ENCODE measurements at regions not wholly inside any gene's neighbourhood (a gene's known extent, or its start where the extent isn't known, plus 50 kb on each side); places are given as distances from the start of the nearest gene placed in this dataset.

DNA sequence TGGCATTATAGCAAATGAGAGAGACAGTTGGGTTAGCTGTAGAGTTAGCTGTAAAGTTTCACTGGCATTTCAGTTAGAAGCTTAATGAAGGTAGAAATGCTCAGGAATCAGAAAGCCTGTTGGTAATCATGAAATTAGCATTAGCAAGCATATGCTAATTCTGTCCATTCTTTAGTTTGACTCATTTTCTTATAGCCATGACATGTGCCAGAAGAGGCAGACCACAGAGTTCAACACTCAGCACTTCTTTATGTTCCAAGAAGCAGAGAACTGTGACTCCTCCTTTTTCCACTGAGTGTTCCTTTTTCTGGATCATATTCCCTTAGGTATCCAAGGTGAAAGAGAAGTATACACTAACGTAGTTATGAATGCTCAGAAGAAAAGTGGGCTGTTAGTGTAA is 276.2 kb upstream of the SGO1 start:
- TF ChIP-seq POLR2AphosphoS5 (IDR thresholded peaks at IDR 0.05), result no peak
- no peak for TF ChIP-seq CTCF (IDR thresholded peaks at IDR 0.05 in 8 of 11, conservative IDR thresholded peaks at IDR 0.05 in 3 of 11)

Measured in spleen (tissue), 7 donors.